Astrocyte (in vitro differentiated cells and primary cell): ENCODE measurements at regions not wholly inside any gene's neighbourhood (a gene's known extent, or its start where the extent isn't known, plus 50 kb on each side); places are given as distances from the start of the nearest gene placed in this dataset.

ENCODE experiments used
- CTCF ChIP-seq: IDR thresholded peaks from 2 replicates; pipeline ENCODE4 v1.5.1; 2011; ENCODE audit warnings: low read depth, mild to moderate bottlenecking, inconsistent platforms, low read length, moderate library complexity; ENCODE audit not compliant: insufficient read depth
- EZH2 ChIP-seq: IDR thresholded peaks from 2 replicates; pipeline ENCODE4 v1.6.1; 2012; ENCODE audit warnings: mild to moderate bottlenecking, low read length, inconsistent platforms; ENCODE audit not compliant: insufficient read depth

- no peak for TF ChIP-seq CTCF
- no peak for TF ChIP-seq EZH2
Observed at GRCh38 chr2:172228177-172228808, 125.6 kb upstream of the DLX2 start.
